MCF 10A (cell line): ENCODE measurements at regions not wholly inside any gene's neighbourhood (a gene's known extent, or its start where the extent isn't known, plus 50 kb on each side); places are given as distances from the start of the nearest gene placed in this dataset.

Experiments
- BruUV-seq: library from RNA; stranded (reverse); fragments of 400-500 nt; replicated peaks from 2 replicates; lab custom pipeline; 2021; lab: Mats Ljungman, UMichigan
- CTCF ChIA-PET: fragments of 300-600 bp; sonication (Branson Sonifier 250); formaldehyde crosslinking; extraction: SDS; loops from one replicate; lab custom pipeline; 2021; ENCODE audit warnings: antibody characterized with exemption, inconsistent platforms; lab: Yijun Ruan, JAX
- POLR2A ChIA-PET: fragments of 300-600, 350-650 bp; sonication (Branson Sonifier 250); formaldehyde crosslinking; extraction: SDS; loops from one replicate; lab custom pipeline; 2020; ENCODE audit warnings: antibody characterized with exemption, inconsistent platforms; lab: Yijun Ruan, JAX
- DNase-seq: peaks from one replicate; pipeline ENCODE4 v3.0.0-alpha.2; 2018; ENCODE audit not compliant: unreplicated experiment
- H3K27ac Mint-ChIP-seq: one replicate; pipeline ENCODE4 v1.8.0; 2022; ENCODE audit warnings: mild to moderate bottlenecking, low read depth, mixed read lengths; ENCODE audit not compliant: unreplicated experiment
- H3K27me3 Mint-ChIP-seq: one replicate; pipeline ENCODE4 v1.8.0; 2022; ENCODE audit warnings: mixed read lengths; ENCODE audit not compliant: insufficient read depth, unreplicated experiment
- H3K36me3 Mint-ChIP-seq: one replicate; pipeline ENCODE4 v1.8.0; 2022; ENCODE audit warnings: mild to moderate bottlenecking, moderate library complexity, mixed read lengths; ENCODE audit not compliant: insufficient read depth, unreplicated experiment
- H3K4me1 Mint-ChIP-seq: one replicate; pipeline ENCODE4 v1.8.0; 2022; ENCODE audit warnings: mixed read lengths; ENCODE audit not compliant: insufficient read depth, unreplicated experiment
- H3K4me3 Mint-ChIP-seq: one replicate; pipeline ENCODE4 v1.8.0; 2022; ENCODE audit warnings: mild to moderate bottlenecking, moderate library complexity, mixed read lengths; ENCODE audit not compliant: unreplicated experiment
- H3K9me3 Mint-ChIP-seq: one replicate; pipeline ENCODE4 v1.8.0; 2022; ENCODE audit warnings: mixed read lengths; ENCODE audit not compliant: unreplicated experiment
- CTCF ChIP-seq: fragments of 200-600 bp; IDR thresholded peaks from one replicate; pipeline ENCODE4 v1.8.0; 2022; ENCODE audit warnings: antibody characterized with exemption, mild to moderate bottlenecking; ENCODE audit not compliant: unreplicated experiment
- intact Hi-C: fragments of 100-400 bp; cut with micrococcal nuclease; formaldehyde crosslinking; loops from 2 replicates; pipeline ENCODE4 v1.14.1; 2022

GRCh38 chr3:164060923-164061322 lies 1017.4 kb downstream of the SI start:
- no peaks in the 10 kb centered on the region for H3K36me3 Mint-ChIP-seq
- no peak for DNase-seq
- no TSS peak for BruUV-seq
- intact Hi-C loops = no loop called here
- H3K27me3 Mint-ChIP-seq = no peaks in the 10 kb centered on the region
- CTCF ChIA-PET = no interaction called here
- H3K4me1 Mint-ChIP-seq = no peaks in the 10 kb centered on the region
- H3K27ac Mint-ChIP-seq = no peak overlapping the region
- H3K9me3 Mint-ChIP-seq = no peaks in the 10 kb centered on the region
- H3K4me3 Mint-ChIP-seq = no peak overlapping the region
- TF ChIP-seq CTCF = no peak
- POLR2A ChIA-PET = no interaction called here

- CTCF ChIA-PET = no interaction called here
- no peak overlapping the region for H3K27ac Mint-ChIP-seq
- H3K9me3 Mint-ChIP-seq = no peaks in the 10 kb centered on the region
- POLR2A ChIA-PET = interaction anchor here (0.7 kb wide), 1 partner anchor 103 kb away, joined by 3 read pairs; no protein-coding TSS in a partner anchor
- no peaks in the 10 kb centered on the region for H3K27me3 Mint-ChIP-seq
- H3K4me1 Mint-ChIP-seq = no peaks in the 10 kb centered on the region
- no peaks in the 10 kb centered on the region for H3K36me3 Mint-ChIP-seq
- BruUV-seq = no TSS peak
- TF ChIP-seq CTCF = no peak
- no peak overlapping the region for H3K4me3 Mint-ChIP-seq
- DNase-seq = no peak
- intact Hi-C loops = no loop called here
These were observed 1028.4 kb downstream of the SI start for GRCh38 chr3:164049847-164050246.

DNA sequence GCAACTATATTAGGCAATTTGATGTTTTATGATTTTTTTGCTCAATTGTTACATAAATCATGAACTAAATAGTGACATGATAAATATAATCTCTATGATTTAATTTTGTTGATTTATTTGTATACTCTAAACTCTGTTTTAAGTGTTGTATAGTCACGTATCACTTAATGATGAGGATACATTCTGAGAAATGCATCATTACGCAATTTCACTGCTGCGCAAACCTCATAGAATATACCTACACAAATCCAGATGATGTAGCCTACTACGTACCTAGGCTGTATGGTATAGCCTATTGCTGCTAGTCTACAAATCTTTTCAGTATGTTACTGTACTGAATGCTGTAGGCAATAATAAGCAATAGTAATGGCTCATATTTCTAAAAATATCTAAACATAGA lies 1029.8 kb downstream of the SI start:
- no peak for TF ChIP-seq CTCF
- Mint-ChIP-seq H3K4me3 (no peak overlapping the region), H3K27me3 (no peaks in the 10 kb centered on the region), H3K9me3 (no peaks in the 10 kb centered on the region), H3K36me3 (no peaks in the 10 kb centered on the region), H3K4me1 (peaks cover 5% of the 10 kb centered on the region), H3K27ac (no peak overlapping the region)
- ChIA-PET POLR2A (no interaction called here), CTCF (no interaction called here)
- intact Hi-C loops = no loop called here
- no TSS peak for BruUV-seq
- no peak for DNase-seq

GRCh38 chr3:164040991-164041390 lies 1037.3 kb downstream of the SI start:
- Mint-ChIP-seq H3K9me3 (no peaks in the 10 kb centered on the region), H3K27ac (no peak overlapping the region), H3K4me3 (no peak overlapping the region), H3K36me3 (no peaks in the 10 kb centered on the region), H3K27me3 (no peaks in the 10 kb centered on the region), H3K4me1 (peaks cover 5% of the 10 kb centered on the region)
- no TSS peak for BruUV-seq
- TF ChIP-seq CTCF = no peak
- POLR2A ChIA-PET = no interaction called here
- intact Hi-C loops = no loop called here
- CTCF ChIA-PET = no interaction called here
- DNase-seq = no peak
